MCF 10A (cell line): ENCODE measurements at regions not wholly inside any gene's neighbourhood (a gene's known extent, or its start where the extent isn't known, plus 50 kb on each side); places are given as distances from the start of the nearest gene placed in this dataset.

ENCODE experiments used
- BruUV-seq: library from RNA; stranded (reverse); fragments of 400-500 nt; replicated peaks from 2 replicates; lab custom pipeline; 2021; lab: Mats Ljungman, UMichigan
- CTCF ChIA-PET: fragments of 300-600 bp; sonication (Branson Sonifier 250); formaldehyde crosslinking; extraction: SDS; loops from one replicate; lab custom pipeline; 2021; ENCODE audit warnings: antibody characterized with exemption, inconsistent platforms; lab: Yijun Ruan, JAX
- POLR2A ChIA-PET: fragments of 300-600, 350-650 bp; sonication (Branson Sonifier 250); formaldehyde crosslinking; extraction: SDS; loops from one replicate; lab custom pipeline; 2020; ENCODE audit warnings: antibody characterized with exemption, inconsistent platforms; lab: Yijun Ruan, JAX
- DNase-seq: peaks from one replicate; pipeline ENCODE4 v3.0.0-alpha.2; 2018; ENCODE audit not compliant: unreplicated experiment
- H3K27ac Mint-ChIP-seq: one replicate; pipeline ENCODE4 v1.8.0; 2022; ENCODE audit warnings: mild to moderate bottlenecking, low read depth, mixed read lengths; ENCODE audit not compliant: unreplicated experiment
- H3K27me3 Mint-ChIP-seq: one replicate; pipeline ENCODE4 v1.8.0; 2022; ENCODE audit warnings: mixed read lengths; ENCODE audit not compliant: insufficient read depth, unreplicated experiment
- H3K36me3 Mint-ChIP-seq: one replicate; pipeline ENCODE4 v1.8.0; 2022; ENCODE audit warnings: mild to moderate bottlenecking, moderate library complexity, mixed read lengths; ENCODE audit not compliant: insufficient read depth, unreplicated experiment
- H3K4me1 Mint-ChIP-seq: one replicate; pipeline ENCODE4 v1.8.0; 2022; ENCODE audit warnings: mixed read lengths; ENCODE audit not compliant: insufficient read depth, unreplicated experiment
- H3K4me3 Mint-ChIP-seq: one replicate; pipeline ENCODE4 v1.8.0; 2022; ENCODE audit warnings: mild to moderate bottlenecking, moderate library complexity, mixed read lengths; ENCODE audit not compliant: unreplicated experiment
- H3K9me3 Mint-ChIP-seq: one replicate; pipeline ENCODE4 v1.8.0; 2022; ENCODE audit warnings: mixed read lengths; ENCODE audit not compliant: unreplicated experiment
- intact Hi-C: fragments of 100-400 bp; cut with micrococcal nuclease; formaldehyde crosslinking; loops from 2 replicates; pipeline ENCODE4 v1.14.1; 2022
- TF ChIP-seq, protein P1 (sequence below): fragments of 200-600 bp; IDR thresholded peaks from one replicate; pipeline ENCODE4 v1.8.0; 2022; ENCODE audit warnings: antibody characterized with exemption, mild to moderate bottlenecking; ENCODE audit not compliant: unreplicated experiment

DNA sequence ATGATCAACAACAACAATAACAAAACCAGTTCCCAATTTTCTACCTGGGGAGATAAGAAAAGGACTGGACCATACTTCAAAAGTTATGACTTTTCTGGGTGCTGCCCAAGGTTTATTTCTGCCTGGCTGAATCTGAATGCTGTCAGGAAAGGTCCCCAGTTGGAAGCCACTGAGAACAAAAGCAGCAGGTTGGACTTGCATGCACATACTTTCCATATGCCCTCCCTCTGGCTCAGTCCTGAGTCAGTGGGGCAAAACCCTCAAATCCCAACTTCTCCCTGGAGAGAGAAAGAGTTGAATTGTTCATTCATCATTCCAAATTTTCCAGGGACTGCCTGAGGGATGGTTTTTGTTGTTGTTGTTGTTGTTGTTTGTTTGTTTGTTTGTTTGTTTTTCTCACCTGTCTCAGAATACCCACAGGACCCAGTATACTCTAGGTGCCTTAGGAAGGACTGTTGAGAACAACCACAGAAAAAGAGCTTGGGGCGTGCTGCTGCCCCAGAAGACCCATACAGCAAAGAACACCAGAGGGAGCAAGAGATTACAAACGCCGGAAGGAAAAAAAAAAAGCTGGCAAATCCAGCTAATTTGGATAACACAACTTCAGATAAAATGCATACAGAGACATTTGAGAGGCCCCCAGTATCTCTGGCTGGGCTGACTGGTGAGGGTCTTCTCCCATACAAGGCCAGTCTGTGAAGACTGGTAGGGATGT is 138.9 kb upstream of the INPP4B start:
- ChIA-PET POLR2A (interaction anchor here (1.5 kb wide), 1 partner anchor 19 kb away, joined by 4 read pairs; no protein-coding TSS in a partner anchor), CTCF (interaction anchor here (0.5 to 1.8 kb wide), 13 partner anchors 9 to 491 kb away, joined by 3 to 11 read pairs (median 4); no protein-coding TSS in a partner anchor)
- peak; percentile 55 for DNase-seq
- no peak overlapping the region for H3K27ac Mint-ChIP-seq
- H3K27me3 Mint-ChIP-seq: peaks cover 92% of the 10 kb centered on the region
- H3K36me3 Mint-ChIP-seq: no peaks in the 10 kb centered on the region
- no peaks in the 10 kb centered on the region for H3K4me1 Mint-ChIP-seq
- intact Hi-C loops: loop anchor here (1.0 to 10.0 kb wide), 4 partner anchors 100 to 497 kb away; partner anchors contain the start of gene USP38
- TF ChIP-seq, protein P1, sequence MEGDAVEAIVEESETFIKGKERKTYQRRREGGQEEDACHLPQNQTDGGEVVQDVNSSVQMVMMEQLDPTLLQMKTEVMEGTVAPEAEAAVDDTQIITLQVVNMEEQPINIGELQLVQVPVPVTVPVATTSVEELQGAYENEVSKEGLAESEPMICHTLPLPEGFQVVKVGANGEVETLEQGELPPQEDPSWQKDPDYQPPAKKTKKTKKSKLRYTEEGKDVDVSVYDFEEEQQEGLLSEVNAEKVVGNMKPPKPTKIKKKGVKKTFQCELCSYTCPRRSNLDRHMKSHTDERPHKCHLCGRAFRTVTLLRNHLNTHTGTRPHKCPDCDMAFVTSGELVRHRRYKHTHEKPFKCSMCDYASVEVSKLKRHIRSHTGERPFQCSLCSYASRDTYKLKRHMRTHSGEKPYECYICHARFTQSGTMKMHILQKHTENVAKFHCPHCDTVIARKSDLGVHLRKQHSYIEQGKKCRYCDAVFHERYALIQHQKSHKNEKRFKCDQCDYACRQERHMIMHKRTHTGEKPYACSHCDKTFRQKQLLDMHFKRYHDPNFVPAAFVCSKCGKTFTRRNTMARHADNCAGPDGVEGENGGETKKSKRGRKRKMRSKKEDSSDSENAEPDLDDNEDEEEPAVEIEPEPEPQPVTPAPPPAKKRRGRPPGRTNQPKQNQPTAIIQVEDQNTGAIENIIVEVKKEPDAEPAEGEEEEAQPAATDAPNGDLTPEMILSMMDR: peak; percentile 0
- no peak overlapping the region for H3K4me3 Mint-ChIP-seq
- BruUV-seq: no TSS peak
- no peaks in the 10 kb centered on the region for H3K9me3 Mint-ChIP-seq

GRCh38 chr4:143016171-143016570 is 168.5 kb upstream of the USP38 start:
- H3K27ac Mint-ChIP-seq: peak overlapping the region; percentile 47
- no peak for DNase-seq
- ChIA-PET POLR2A (no interaction called here), CTCF (interaction anchor here (0.7 kb wide), 1 partner anchor 10 kb away, joined by 4 read pairs; no protein-coding TSS in a partner anchor)
- no peaks in the 10 kb centered on the region for H3K27me3 Mint-ChIP-seq
- intact Hi-C loops: no loop called here
- no TSS peak for BruUV-seq
- TF ChIP-seq, protein P1: no peak
- peaks cover 22% of the 10 kb centered on the region for H3K9me3 Mint-ChIP-seq
- peaks cover 12% of the 10 kb centered on the region for H3K4me1 Mint-ChIP-seq
- H3K36me3 Mint-ChIP-seq: no peaks in the 10 kb centered on the region
- no peak overlapping the region for H3K4me3 Mint-ChIP-seq

GRCh38 chr4:143017210-143017609 is 167.5 kb upstream of the USP38 start:
- DNase-seq: no peak
- Mint-ChIP-seq H3K27me3 (no peaks in the 10 kb centered on the region), H3K4me3 (no peak overlapping the region), H3K27ac (no peak overlapping the region), H3K36me3 (no peaks in the 10 kb centered on the region), H3K4me1 (peaks cover 12% of the 10 kb centered on the region), H3K9me3 (peaks cover 17% of the 10 kb centered on the region)
- intact Hi-C loops: no loop called here
- POLR2A ChIA-PET: no interaction called here
- BruUV-seq: no TSS peak
- TF ChIP-seq, protein P1: no peak
- CTCF ChIA-PET: no interaction called here

DNA sequence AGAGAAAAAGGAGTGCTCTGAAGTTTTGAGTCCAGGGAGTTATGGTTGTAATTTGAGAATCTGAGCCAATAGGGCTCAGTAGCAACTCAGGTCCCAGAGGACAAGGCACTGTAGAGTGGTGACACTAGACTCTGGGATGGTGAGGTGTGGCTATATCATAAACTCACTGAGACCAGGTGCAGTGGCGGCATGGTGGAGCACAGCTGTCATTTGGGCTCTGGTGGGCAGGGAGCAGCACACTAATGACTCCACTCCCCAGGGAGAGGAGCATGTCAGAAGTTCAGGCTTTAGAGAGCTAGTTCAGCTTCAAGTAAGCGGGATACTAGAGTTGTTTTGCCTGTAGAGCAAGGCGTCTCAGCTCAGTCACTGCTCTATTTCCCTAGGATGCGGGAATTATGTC is 165.4 kb upstream of the USP38 start:
- POLR2A ChIA-PET: no interaction called here
- TF ChIP-seq, protein P1: no peak
- Mint-ChIP-seq H3K27ac (no peak overlapping the region), H3K36me3 (no peaks in the 10 kb centered on the region), H3K4me1 (peaks cover 20% of the 10 kb centered on the region), H3K4me3 (no peak overlapping the region), H3K27me3 (no peaks in the 10 kb centered on the region), H3K9me3 (peaks cover 22% of the 10 kb centered on the region)
- intact Hi-C loops: no loop called here
- CTCF ChIA-PET: interaction anchor here (0.5 kb wide), 1 partner anchor 115 kb away, joined by 3 read pairs; no protein-coding TSS in a partner anchor
- DNase-seq: no peak
- no TSS peak for BruUV-seq
